ENCODE measurements at regions not wholly inside any gene's neighbourhood (a gene's known extent, or its start where the extent isn't known, plus 50 kb on each side); places are given as distances from the start of the nearest gene placed in this dataset.
"Not testable (repeated sequence)": the region's sequence is repeated elsewhere in the genome, so short reads cannot be mapped to it uniquely, and the experiment has no call there.

DNA sequence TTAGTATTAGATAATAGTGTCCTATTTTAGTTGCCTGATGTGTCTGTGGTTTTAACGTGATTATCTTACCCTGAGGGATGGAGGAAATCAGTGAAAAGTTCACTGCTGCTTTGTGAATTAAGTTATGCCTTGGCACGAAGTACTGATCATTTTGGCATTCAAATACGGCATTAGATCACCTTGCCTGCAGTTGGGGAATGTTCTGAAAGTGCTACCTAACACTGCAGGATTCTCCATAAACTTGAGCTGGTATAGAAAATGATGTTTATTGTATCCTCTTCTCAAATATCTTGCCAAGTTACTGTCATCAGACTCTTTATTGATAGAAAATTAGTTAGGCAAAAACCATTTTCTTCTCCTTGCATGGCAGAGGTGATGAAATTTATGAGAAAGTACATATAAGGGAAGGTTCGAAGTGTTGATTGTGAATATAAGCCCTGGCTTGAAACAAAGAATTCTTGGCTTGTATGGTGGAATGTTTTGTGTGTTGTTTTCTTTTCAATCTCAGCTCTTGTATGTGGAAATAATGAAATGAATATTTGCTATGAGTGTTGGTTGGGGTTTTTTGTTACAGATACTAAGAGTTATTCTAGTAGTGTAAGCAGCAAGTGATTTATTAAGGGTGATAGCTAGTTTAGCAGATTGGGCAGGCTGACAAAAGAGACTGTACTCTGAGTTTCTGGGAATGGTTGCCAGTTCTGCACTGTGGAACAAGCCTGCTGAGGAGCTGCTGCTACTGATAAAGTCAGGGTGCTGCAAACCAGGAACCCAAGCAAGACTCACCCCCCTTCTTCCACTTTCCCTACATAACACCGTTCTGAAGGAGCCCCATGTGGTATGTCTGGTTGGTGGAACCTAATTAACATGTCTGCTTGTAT lies 448.3 kb downstream of the PCNX1 start:
- Mint-ChIP-seq H3K9me3 (peaks cover 5% of the 10 kb centered on the region), H3K27me3 (no peaks in the 10 kb centered on the region), H3K36me3 (peaks cover 6% of the 10 kb centered on the region), H3K4me1 (ENCODE audit: unreplicated experiment) (peaks cover 19% of the 10 kb centered on the region), H3K27ac (no peak overlapping the region), H3K4me3 (no peak overlapping the region)
- TF ChIP-seq CTCF (conservative IDR thresholded peaks at IDR 0.05): no peak
- DNase-seq (ENCODE audit: extremely low spot score, unreplicated experiment): no peak

DNA sequence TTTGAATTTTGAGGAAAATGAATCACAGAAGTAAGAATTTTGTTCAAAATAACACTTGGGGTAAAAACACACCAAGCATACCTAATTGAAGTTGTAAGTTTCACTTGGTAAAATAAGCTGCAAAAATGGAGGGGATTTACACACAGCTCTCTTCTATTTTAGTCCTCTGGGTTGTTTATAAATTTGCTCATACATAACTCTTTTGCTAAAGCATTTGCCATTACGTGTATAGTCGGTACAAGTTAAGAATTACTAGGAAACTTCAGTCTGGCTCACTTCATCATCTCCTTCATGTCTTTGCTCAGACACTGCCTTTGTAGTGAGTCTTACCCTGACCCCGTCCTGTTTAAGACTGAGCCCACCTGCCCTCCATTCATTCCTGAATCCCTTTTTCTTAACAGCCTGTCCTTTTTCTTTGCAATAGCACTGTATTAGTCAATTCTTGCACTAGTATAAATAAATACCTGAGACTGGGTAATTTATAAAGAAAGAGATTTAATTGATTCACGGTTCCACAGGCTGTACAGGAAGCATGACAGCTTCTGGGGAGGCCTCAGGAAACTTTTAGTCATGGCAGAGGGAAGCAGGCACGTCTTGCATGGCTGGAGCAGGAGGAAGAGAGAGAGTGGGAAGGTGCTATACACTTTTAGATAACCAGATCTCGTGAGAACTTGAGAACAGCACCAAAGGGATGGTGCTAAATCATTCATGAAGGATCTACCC lies 451.1 kb downstream of the PCNX1 start:
- Mint-ChIP-seq H3K27ac (no peak overlapping the region), H3K36me3 (peaks cover 6% of the 10 kb centered on the region), H3K9me3 (peaks cover 5% of the 10 kb centered on the region), H3K4me3 (no peak overlapping the region), H3K27me3 (no peaks in the 10 kb centered on the region), H3K4me1 (ENCODE audit: unreplicated experiment) (peaks cover 39% of the 10 kb centered on the region)
- DNase-seq (ENCODE audit: extremely low spot score, unreplicated experiment): no peak
- TF ChIP-seq CTCF (conservative IDR thresholded peaks at IDR 0.05): no peak

- not testable (repeated sequence) for H3K9me3 Mint-ChIP-seq; H3K27ac Mint-ChIP-seq; H3K27me3 Mint-ChIP-seq; DNase-seq (ENCODE audit: extremely low spot score, unreplicated experiment); H3K36me3 Mint-ChIP-seq; H3K4me3 Mint-ChIP-seq
- peaks cover 45% of the 10 kb centered on the region for H3K4me1 Mint-ChIP-seq (ENCODE audit: unreplicated experiment)
Measured at GRCh38 chr14:71358932-71359421, 451.7 kb downstream of the PCNX1 start.

DNA sequence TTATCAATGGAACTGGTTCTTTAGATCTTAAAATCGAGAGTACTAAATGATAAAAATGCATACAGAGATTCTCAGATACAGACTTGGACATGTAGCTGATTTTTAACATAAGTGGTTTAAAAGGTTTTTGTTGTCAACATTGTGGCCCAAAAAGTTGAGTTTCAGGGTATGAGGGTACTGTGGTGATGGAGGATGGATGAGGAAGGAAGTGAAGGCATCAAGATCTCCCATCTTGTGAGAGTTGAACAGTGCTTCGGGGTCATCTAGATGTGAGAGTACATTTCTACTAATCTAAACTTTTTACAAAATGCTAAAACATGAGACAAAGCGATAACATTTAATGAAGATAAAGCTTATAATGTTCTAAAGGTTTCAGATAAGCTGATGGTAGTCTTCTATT lies 452.6 kb downstream of the PCNX1 start:
- no peaks in the 10 kb centered on the region for H3K27me3 Mint-ChIP-seq
- H3K9me3 Mint-ChIP-seq: peaks cover 5% of the 10 kb centered on the region
- peaks cover 6% of the 10 kb centered on the region for H3K36me3 Mint-ChIP-seq
- no peak for TF ChIP-seq CTCF (conservative IDR thresholded peaks at IDR 0.05)
- H3K27ac Mint-ChIP-seq: no peak overlapping the region
- DNase-seq (ENCODE audit: extremely low spot score, unreplicated experiment): no peak
- H3K4me3 Mint-ChIP-seq: no peak overlapping the region
- peaks cover 46% of the 10 kb centered on the region for H3K4me1 Mint-ChIP-seq (ENCODE audit: unreplicated experiment)

DNA sequence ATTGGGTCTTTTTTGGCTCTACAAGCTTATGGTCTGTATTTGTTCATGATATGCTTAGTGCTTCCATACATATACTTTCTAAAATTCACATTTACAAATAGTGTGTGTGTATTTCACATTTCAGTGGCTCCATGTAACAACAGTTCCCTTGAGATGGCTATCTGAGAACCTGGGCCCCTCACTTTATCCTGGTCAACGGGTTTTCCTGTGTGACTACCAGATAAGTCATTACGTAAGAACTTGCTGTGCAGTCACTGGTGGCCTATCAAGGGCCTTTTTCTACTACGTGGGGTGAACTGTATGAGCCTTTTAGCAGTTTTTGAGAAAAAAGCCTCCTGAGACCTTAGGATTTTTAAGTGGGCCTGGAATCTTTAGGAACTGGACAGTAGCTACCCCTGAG lies 454.1 kb downstream of the PCNX1 start:
- H3K9me3 Mint-ChIP-seq: peaks cover 5% of the 10 kb centered on the region

More for the DNA sequence above, 454.1 kb downstream of the PCNX1 start:
- DNase-seq (ENCODE audit: extremely low spot score, unreplicated experiment): no peak
- no peak overlapping the region for H3K4me3 Mint-ChIP-seq
- no peaks in the 10 kb centered on the region for H3K27me3 Mint-ChIP-seq
- H3K4me1 Mint-ChIP-seq (ENCODE audit: unreplicated experiment): peaks cover 34% of the 10 kb centered on the region
- peaks cover 9% of the 10 kb centered on the region for H3K36me3 Mint-ChIP-seq
- no peak overlapping the region for H3K27ac Mint-ChIP-seq
- no peak for TF ChIP-seq CTCF (conservative IDR thresholded peaks at IDR 0.05)

Measured in type B pancreatic cell (in vitro differentiated cells).